ENCODE measurements at regions not wholly inside any gene's neighbourhood (a gene's known extent, or its start where the extent isn't known, plus 50 kb on each side); places are given as distances from the start of the nearest gene placed in this dataset.

DNA sequence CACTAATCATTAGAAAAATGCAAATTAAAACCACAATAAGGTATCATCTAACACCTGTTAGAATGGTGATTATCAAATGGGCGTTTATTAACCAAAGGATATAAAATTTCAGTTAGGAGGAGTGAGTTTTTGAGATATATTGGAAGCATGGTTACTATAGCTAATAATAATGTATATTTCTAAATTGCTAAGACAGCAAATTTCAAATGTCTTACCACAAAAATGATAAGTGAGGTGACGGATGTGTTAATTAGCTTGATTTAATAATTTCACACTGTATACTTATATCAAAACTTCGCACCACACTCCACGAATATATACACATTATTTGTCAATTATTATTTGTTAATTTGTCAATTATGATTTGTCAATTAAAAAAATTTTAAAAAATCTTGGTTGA lies 227.2 kb upstream of the DDX18 start:
- no peak for TF ChIP-seq CTCF (IDR thresholded peaks at IDR 0.05; ENCODE audit: insufficient read depth, low read length, poor library complexity, severe bottlenecking)
- TF ChIP-seq EZH2phosphoT487 (conservative IDR thresholded peaks at IDR 0.05; ENCODE audit: low read length): no peak
